Neuronal stem cell (in vitro differentiated cells): ENCODE measurements at regions not wholly inside any gene's neighbourhood (a gene's known extent, or its start where the extent isn't known, plus 50 kb on each side); places are given as distances from the start of the nearest gene placed in this dataset.

Source experiments
- DNase-seq: peaks from one replicate; pipeline ENCODE4 v3.0.0-alpha.2; 2013; ENCODE audit warnings: low spot score
- H2AFZ ChIP-seq: one replicate; pipeline ENCODE4 v1.6.1; 2013; ENCODE audit warnings: mild to moderate bottlenecking, low read length, inconsistent platforms
- H2AK5ac ChIP-seq: 2 replicates; pipeline ENCODE4 v1.6.1; 2013; ENCODE audit warnings: low read depth, mild to moderate bottlenecking, inconsistent platforms, low read length, moderate library complexity, mixed read lengths
- H2BK120ac ChIP-seq: 2 replicates; pipeline ENCODE4 v1.6.1; 2013; ENCODE audit warnings: low read depth, mild to moderate bottlenecking, inconsistent platforms, low read length, moderate library complexity, mixed read lengths
- H2BK12ac ChIP-seq: one replicate; pipeline ENCODE4 v1.6.1; 2013; ENCODE audit warnings: low read length, inconsistent platforms
- H2BK15ac ChIP-seq: 2 replicates; pipeline ENCODE4 v1.6.1; 2013; ENCODE audit warnings: mild to moderate bottlenecking, low read length, inconsistent platforms, mixed read lengths
- H2BK5ac ChIP-seq: one replicate; pipeline ENCODE4 v1.6.1; 2013; ENCODE audit warnings: inconsistent platforms, mild to moderate bottlenecking, low read length, moderate library complexity
- H3K14ac ChIP-seq: one replicate; pipeline ENCODE4 v1.6.1; 2013; ENCODE audit warnings: low read length, inconsistent platforms
- H3K18ac ChIP-seq: 2 replicates; pipeline ENCODE4 v1.6.1; 2013; ENCODE audit warnings: low read length, inconsistent platforms
- H3K23ac ChIP-seq: 2 replicates; pipeline ENCODE4 v1.6.1; 2013; ENCODE audit warnings: low read depth, mild to moderate bottlenecking, mixed read lengths, low read length, inconsistent platforms; ENCODE audit not compliant: poor library complexity
- H3K27ac ChIP-seq: replicated peaks from 3 replicates; pipeline ENCODE4 v1.5.1; 2013; ENCODE audit warnings: low read length, inconsistent platforms
- H3K27me3 ChIP-seq, 3 experiments: 2 replicates each; pipeline ENCODE4 v1.6.1; 2013; ENCODE audit warnings: low read length in 3 of 3, mild to moderate bottlenecking in 2 of 3, inconsistent platforms in 1 of 3, low read depth in 1 of 3, mixed read lengths in 1 of 3, moderate library complexity in 1 of 3; ENCODE audit not compliant: control insufficient read depth in 3 of 3, insufficient read depth in 3 of 3
- H3K36me3 ChIP-seq, 2 donors: replicated peaks in 1 of 2; 2 replicates each; pipeline ENCODE4 v1.6.1; 2013; ENCODE audit warnings: low read length in 2 of 2; ENCODE audit not compliant: control insufficient read depth in 2 of 2, insufficient read depth in 2 of 2
- H3K4ac ChIP-seq: 2 replicates; pipeline ENCODE4 v1.6.1; 2013; ENCODE audit warnings: inconsistent platforms, mild to moderate bottlenecking, low read length, moderate library complexity
- H3K4me1 ChIP-seq, 2 donors: 1 replicate in 1 of 2; 2 replicates in 1 of 2; pipeline ENCODE4 v1.6.1; 2013; ENCODE audit warnings: low read length in 2 of 2, low read depth in 1 of 2; ENCODE audit not compliant: control insufficient read depth in 2 of 2, insufficient read depth in 1 of 2
- H3K4me2 ChIP-seq: one replicate; pipeline ENCODE4 v1.6.1; 2013; ENCODE audit warnings: mild to moderate bottlenecking, low read length, inconsistent platforms; ENCODE audit not compliant: insufficient read depth, poor library complexity, severe bottlenecking
- H3K4me3 ChIP-seq, 2 donors: 2 replicates each; pipeline ENCODE4 v1.5.1; 2013; ENCODE audit warnings: low read length in 2 of 2, mild to moderate bottlenecking in 2 of 2, inconsistent platforms in 1 of 2, moderate library complexity in 1 of 2
- H3K79me1 ChIP-seq: one replicate; pipeline ENCODE4 v1.6.1; 2013; ENCODE audit warnings: low read depth, mild to moderate bottlenecking, inconsistent platforms, low read length, moderate library complexity
- H3K9ac ChIP-seq: one replicate; pipeline ENCODE4 v1.6.1; 2013; ENCODE audit warnings: mild to moderate bottlenecking, low read depth, low read length, inconsistent platforms; ENCODE audit not compliant: poor library complexity
- H3K9me3 ChIP-seq, 2 donors: replicated peaks in 1 of 2; 2 replicates each; pipeline versions ENCODE3 to v1.6.1; 2013; ENCODE audit warnings: low read length in 2 of 2, mild to moderate bottlenecking in 2 of 2, inconsistent platforms in 1 of 2, low read depth in 1 of 2, mixed read lengths in 1 of 2, moderate library complexity in 1 of 2; ENCODE audit not compliant: control insufficient read depth in 2 of 2, insufficient read depth in 1 of 2
- H4K8ac ChIP-seq: one replicate; pipeline ENCODE4 v1.6.1; 2013; ENCODE audit warnings: low read depth, mild to moderate bottlenecking, inconsistent platforms, low read length, moderate library complexity
- H4K91ac ChIP-seq: one replicate; pipeline ENCODE4 v1.6.1; 2013; ENCODE audit warnings: low read length, low read depth, mild to moderate bottlenecking, inconsistent platforms; ENCODE audit not compliant: poor library complexity
- WGBS, 2 donors: extraction: QIAGEN DNeasy Blood & Tissue Kit; methylation state at CpG; one replicate each; pipeline ENCODE4 v1.1.7; 2013; ENCODE audit warnings: missing lambda C conversion rate in 2 of 2, mixed read lengths in 1 of 2; ENCODE audit not compliant: insufficient read length in 2 of 2, insufficient replicate concordance in 1 of 2; ENCODE audit errors: extremely low coverage in 2 of 2; 5-methylcytosine and 5-hydroxymethylcytosine counted together

DNA sequence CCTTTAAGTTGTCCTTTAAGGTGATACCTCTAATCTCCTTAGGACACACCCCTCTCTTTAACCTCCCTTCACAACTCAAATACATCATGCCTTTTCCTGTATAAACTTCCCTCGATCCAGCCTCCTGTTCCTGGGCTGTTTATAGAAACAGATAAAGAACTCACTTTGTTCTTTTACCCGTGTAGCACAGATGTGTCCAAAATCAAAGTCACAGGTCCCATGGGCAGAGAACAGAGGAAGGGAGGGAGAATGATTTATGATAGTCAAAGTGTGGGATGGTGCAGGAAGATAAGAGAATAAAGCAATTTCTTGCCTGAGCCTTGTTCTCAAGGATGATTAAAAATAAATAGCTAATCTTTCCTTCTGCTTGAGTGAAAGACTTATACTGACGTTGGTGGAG is 50.3 kb upstream of the CABCOCO1 start:
- no peak overlapping the region for H3K9ac ChIP-seq
- no peaks in the 10 kb centered on the region for H3K79me1 ChIP-seq
- peaks cover 0 to 14% (median 0%) of the 10 kb centered on the region in 3 experiments for H3K27me3 ChIP-seq
- no peak for DNase-seq
- no peak overlapping the region for H2AFZ ChIP-seq
- H3K4ac ChIP-seq = no peak overlapping the region
- no peaks in the 10 kb centered on the region for H3K9me3 ChIP-seq
- H3K4me2 ChIP-seq = no peak overlapping the region
- H3K18ac ChIP-seq = no peak overlapping the region
- no peak overlapping the region for H2BK120ac ChIP-seq
- H3K4me1 ChIP-seq = no peaks in the 10 kb centered on the region
- H3K4me3 ChIP-seq = no peak overlapping the region
- no peak overlapping the region for H2BK12ac ChIP-seq
- no peak overlapping the region for H4K8ac ChIP-seq
- H3K36me3 ChIP-seq = no peaks in the 10 kb centered on the region
- no peak overlapping the region for H3K23ac ChIP-seq
- H4K91ac ChIP-seq = no peak overlapping the region
- H2BK15ac ChIP-seq = no peak overlapping the region
- no CpG with 5 or more reads among the region's 3 CpGs for WGBS, 2 donors
- H3K14ac ChIP-seq = no peak overlapping the region
- no peak overlapping the region for H2AK5ac ChIP-seq
- H3K27ac ChIP-seq = no peak overlapping the region
- no peak overlapping the region for H2BK5ac ChIP-seq

DNA sequence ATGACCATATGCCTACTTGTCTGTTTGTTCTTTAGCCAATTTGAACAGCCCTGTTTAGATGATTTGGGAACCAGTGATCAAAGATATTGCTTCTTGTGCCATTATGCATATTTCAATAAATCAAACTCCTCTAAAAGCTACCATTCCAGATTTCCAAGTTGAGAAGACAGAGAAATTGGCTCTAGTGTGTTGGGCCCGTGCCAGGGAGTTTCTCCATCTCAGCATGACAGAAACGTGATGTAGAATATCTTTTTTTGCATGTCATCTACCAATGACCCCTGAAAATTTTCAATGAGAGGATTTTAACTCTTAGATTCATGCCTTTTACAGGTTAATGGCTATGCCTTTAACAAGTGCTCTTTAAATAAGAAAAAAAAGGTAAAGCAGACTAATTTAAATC is 50.7 kb upstream of the CABCOCO1 start:
- H4K8ac ChIP-seq = no peak overlapping the region
- DNase-seq = no peak
- WGBS, 2 donors = no CpG with 5 or more reads among the region's 2 CpGs
- H3K14ac ChIP-seq = no peak overlapping the region
- no peak overlapping the region for H2AFZ ChIP-seq
- no peak overlapping the region for H3K23ac ChIP-seq
- H3K4ac ChIP-seq = no peak overlapping the region
- no peak overlapping the region for H3K18ac ChIP-seq
- no peaks in the 10 kb centered on the region for H3K4me1 ChIP-seq
- no peaks in the 10 kb centered on the region for H3K36me3 ChIP-seq
- H2BK12ac ChIP-seq = no peak overlapping the region
- H3K79me1 ChIP-seq = no peaks in the 10 kb centered on the region
- no peak overlapping the region for H2BK5ac ChIP-seq
- no peak overlapping the region for H3K4me3 ChIP-seq
- no peak overlapping the region for H4K91ac ChIP-seq
- H3K27ac ChIP-seq = no peak overlapping the region
- peaks cover 0 to 10% (median 0%) of the 10 kb centered on the region in 3 experiments for H3K27me3 ChIP-seq
- no peak overlapping the region for H2BK15ac ChIP-seq
- H3K9ac ChIP-seq = no peak overlapping the region
- no peak overlapping the region for H2BK120ac ChIP-seq
- H3K9me3 ChIP-seq = no peaks in the 10 kb centered on the region
- no peak overlapping the region for H3K4me2 ChIP-seq
- no peak overlapping the region for H2AK5ac ChIP-seq

DNA sequence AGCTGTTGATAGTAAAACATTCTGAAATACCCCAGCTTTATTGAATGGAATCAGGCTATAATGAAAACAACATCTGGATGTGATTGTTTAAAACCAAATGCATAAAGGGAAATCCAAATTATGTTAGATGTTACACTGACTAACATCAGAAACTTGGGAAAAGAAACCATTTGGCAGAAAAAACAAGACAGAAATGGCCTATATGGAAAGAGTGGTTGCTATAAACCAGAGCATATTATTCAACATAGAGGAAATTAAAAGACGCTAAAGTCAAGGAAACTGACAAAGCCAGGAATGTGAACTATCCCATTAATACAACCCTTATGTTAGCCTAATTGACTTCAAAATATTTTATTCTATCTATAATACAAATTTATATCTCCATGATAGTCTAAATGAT is 53.0 kb upstream of the CABCOCO1 start:
- DNase-seq = no peak
- Histone ChIP-seq H2BK12ac (no peak overlapping the region), H2AFZ (no peak overlapping the region), H3K9me3 (no peaks in the 10 kb centered on the region), H3K18ac (no peak overlapping the region), H3K27me3 (peaks cover 0 to 6% (median 0%) of the 10 kb centered on the region in 3 experiments), H3K4me3 (no peak overlapping the region), H3K4me1 (no peaks in the 10 kb centered on the region), H3K14ac (no peak overlapping the region), H3K9ac (no peak overlapping the region), H3K36me3 (no peaks in the 10 kb centered on the region), H3K23ac (no peak overlapping the region), H3K4me2 (no peak overlapping the region), H4K91ac (no peak overlapping the region), H3K4ac (no peak overlapping the region), H2AK5ac (no peak overlapping the region), H4K8ac (no peak overlapping the region), H2BK120ac (no peak overlapping the region), H3K79me1 (no peaks in the 10 kb centered on the region), H3K27ac (no peak overlapping the region), H2BK15ac (no peak overlapping the region), H2BK5ac (no peak overlapping the region)
- no CpG with 5 or more reads among the region's 1 CpG for WGBS, 2 donors

DNA sequence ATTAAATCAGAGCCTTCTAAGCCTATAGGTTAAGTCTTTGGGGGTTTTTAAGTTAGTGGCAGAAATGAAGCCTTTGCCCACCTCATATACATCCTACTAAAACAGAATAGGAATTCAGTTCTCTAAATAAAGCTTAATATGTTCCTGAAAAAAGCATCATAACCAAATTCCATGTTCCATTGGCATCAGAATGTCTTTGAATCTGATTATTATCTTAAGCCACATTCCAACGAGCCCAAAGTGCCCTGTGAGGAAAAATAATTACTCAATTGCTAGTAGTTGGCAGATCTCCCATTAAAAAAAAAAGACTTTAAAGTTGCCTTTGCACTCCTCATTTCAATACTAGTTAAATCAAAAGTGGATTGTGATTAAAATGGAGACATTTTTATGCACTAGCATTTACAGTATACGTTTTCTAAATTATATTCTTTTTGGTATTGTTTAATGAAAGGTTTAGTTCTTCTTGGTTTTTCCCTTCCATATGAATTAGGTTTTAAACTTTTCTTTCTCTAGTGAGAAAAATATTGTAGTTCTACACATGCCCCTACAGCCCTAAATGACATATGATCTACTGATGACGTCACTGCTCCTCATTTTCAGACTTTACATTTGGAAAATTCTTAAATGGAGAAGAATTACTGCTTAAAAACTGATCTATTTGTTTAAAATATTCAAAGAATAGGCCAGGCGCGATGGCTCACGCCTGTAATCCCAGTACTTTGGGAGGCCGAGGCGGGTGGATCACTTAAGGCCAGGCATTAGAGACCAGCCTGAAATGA is 54.3 kb upstream of the CABCOCO1 start:
- no peak for DNase-seq
- H4K8ac ChIP-seq = no peak overlapping the region

More for the DNA sequence above, 54.3 kb upstream of the CABCOCO1 start:
- Histone ChIP-seq H2AK5ac (no peak overlapping the region), H2BK5ac (no peak overlapping the region), H3K9ac (no peak overlapping the region), H3K4me2 (no peak overlapping the region), H2BK12ac (no peak overlapping the region), H3K27me3 (peaks cover 0 to 6% (median 0%) of the 10 kb centered on the region in 3 experiments), H3K4me3 (no peak overlapping the region), H3K36me3 (no peaks in the 10 kb centered on the region), H3K9me3 (no peaks in the 10 kb centered on the region), H3K14ac (no peak overlapping the region), H3K4me1 (no peaks in the 10 kb centered on the region), H3K27ac (no peak overlapping the region), H3K79me1 (no peaks in the 10 kb centered on the region), H2BK120ac (no peak overlapping the region), H3K4ac (no peak overlapping the region), H4K91ac (no peak overlapping the region), H2BK15ac (no peak overlapping the region), H3K23ac (no peak overlapping the region), H3K18ac (no peak overlapping the region), H2AFZ (no peak overlapping the region)
- no CpG with 5 or more reads among the region's 8 CpGs for WGBS, 2 donors
